ENCODE measurements at regions not wholly inside any gene's neighbourhood (a gene's known extent, or its start where the extent isn't known, plus 50 kb on each side); places are given as distances from the start of the nearest gene placed in this dataset.

DNA sequence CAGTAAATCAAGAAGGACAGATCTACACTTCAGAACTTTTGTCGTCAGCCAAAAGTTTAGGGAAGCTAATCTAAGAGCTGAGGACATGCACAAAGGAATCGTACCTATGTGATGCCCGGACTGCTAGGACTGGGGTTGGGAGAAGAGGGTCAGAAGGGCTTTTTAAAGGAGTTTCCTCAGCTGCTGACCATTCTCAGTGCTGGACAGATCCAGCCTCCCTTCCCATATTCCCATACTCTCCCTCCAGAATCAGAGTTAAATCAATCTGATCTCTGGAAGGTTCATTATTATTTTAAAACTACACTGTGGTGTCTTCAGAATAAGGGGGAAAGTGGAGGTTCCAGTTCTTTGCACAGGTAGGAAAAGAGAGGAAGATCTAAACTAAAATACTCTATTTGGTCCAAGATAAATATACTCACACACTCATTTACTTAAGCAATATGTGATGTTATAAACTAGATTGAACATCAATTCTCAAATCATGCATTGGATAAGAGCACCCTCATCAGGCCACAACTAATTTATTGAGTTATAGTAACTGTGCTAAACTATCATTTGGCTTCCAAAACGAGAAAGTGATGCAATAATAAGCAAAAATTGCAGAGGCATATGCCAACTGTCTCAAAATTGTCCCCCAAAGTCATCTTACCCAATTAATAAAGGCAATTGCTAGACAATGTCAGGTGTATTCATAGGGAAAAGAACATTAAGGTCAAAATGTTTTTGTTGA lies 124.7 kb downstream of the HNRNPD start:
- H3K4me3 ChIP-seq, result no peak overlapping the region
- H3K27me3 ChIP-seq, result no peaks in the 10 kb centered on the region
- no peaks in the 10 kb centered on the region for H3K9me3 ChIP-seq (ENCODE audit: low read depth)
- no peaks in the 10 kb centered on the region for H4K20me1 ChIP-seq (ENCODE audit: low read depth)
- Mint-ChIP-seq H3K9me3 (no peaks in the 10 kb centered on the region), H3K4me1 (no peaks in the 10 kb centered on the region), H3K27me3 (ENCODE audit: insufficient read depth, low read depth) (no peaks in the 10 kb centered on the region), H3K36me3 (no peaks in the 10 kb centered on the region), H3K27ac (no peak overlapping the region), H3K4me3 (no peak overlapping the region)
- H3K27ac ChIP-seq, result no peak overlapping the region
- H3F3A ChIP-seq (ENCODE audit: low read depth), result no peaks in the 10 kb centered on the region
- H3K9ac ChIP-seq, result no peak overlapping the region
- H2AFZ ChIP-seq (replicated peaks), result no peak overlapping the region
- TF ChIP-seq, protein P1, sequence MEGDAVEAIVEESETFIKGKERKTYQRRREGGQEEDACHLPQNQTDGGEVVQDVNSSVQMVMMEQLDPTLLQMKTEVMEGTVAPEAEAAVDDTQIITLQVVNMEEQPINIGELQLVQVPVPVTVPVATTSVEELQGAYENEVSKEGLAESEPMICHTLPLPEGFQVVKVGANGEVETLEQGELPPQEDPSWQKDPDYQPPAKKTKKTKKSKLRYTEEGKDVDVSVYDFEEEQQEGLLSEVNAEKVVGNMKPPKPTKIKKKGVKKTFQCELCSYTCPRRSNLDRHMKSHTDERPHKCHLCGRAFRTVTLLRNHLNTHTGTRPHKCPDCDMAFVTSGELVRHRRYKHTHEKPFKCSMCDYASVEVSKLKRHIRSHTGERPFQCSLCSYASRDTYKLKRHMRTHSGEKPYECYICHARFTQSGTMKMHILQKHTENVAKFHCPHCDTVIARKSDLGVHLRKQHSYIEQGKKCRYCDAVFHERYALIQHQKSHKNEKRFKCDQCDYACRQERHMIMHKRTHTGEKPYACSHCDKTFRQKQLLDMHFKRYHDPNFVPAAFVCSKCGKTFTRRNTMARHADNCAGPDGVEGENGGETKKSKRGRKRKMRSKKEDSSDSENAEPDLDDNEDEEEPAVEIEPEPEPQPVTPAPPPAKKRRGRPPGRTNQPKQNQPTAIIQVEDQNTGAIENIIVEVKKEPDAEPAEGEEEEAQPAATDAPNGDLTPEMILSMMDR (IDR thresholded peaks at IDR 0.05), result no peak
- no peak for TF ChIP-seq EZH2phosphoT487 (IDR thresholded peaks at IDR 0.05)
- TF ChIP-seq EZH2 (IDR thresholded peaks at IDR 0.05), result no peak
- H3K4me1 ChIP-seq, result no peaks in the 10 kb centered on the region
- no peak for DNase-seq (ENCODE audit: low spot score)
- no peak overlapping the region for H3K4me2 ChIP-seq
- H3K79me2 ChIP-seq (ENCODE audit: low read depth), result no peaks in the 10 kb centered on the region
- H3K36me3 ChIP-seq, result no peaks in the 10 kb centered on the region

DNA sequence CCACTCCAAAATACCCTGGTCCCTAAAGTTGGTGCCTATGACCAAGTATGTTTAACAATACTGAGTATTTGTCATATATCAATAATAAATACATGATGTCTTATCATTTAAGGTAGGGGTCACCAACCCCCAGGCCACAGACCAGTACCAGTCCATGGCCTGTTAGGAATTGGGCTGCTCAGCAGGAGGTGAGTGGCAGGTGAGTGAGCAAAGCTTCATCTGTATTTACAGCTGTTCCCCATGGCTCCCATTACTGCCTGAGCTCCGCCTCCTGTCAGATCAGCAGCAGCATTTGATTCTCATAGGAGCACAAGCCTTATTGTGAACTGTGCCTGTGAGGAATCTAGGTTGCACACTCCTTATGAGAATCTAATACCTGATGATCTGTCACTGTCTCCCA lies 126.2 kb downstream of the HNRNPD start:
- Mint-ChIP-seq H3K27ac (no peak overlapping the region), H3K4me3 (no peak overlapping the region), H3K9me3 (no peaks in the 10 kb centered on the region), H3K27me3 (ENCODE audit: insufficient read depth, low read depth) (no peaks in the 10 kb centered on the region), H3K4me1 (no peaks in the 10 kb centered on the region), H3K36me3 (no peaks in the 10 kb centered on the region)
- DNase-seq (ENCODE audit: low spot score), result no peak
- no peaks in the 10 kb centered on the region for H3K9me3 ChIP-seq (ENCODE audit: low read depth)
- no peaks in the 10 kb centered on the region for H3K79me2 ChIP-seq (ENCODE audit: low read depth)
- no peak for TF ChIP-seq EZH2phosphoT487 (IDR thresholded peaks at IDR 0.05)
- TF ChIP-seq, protein P1 (IDR thresholded peaks at IDR 0.05), result no peak
- no peak for TF ChIP-seq EZH2 (IDR thresholded peaks at IDR 0.05)
- H3K27ac ChIP-seq, result no peak overlapping the region
- H3K4me1 ChIP-seq, result no peaks in the 10 kb centered on the region
- H2AFZ ChIP-seq (replicated peaks), result no peak overlapping the region
- no peak overlapping the region for H3K9ac ChIP-seq
- no peaks in the 10 kb centered on the region for H3K36me3 ChIP-seq
- no peak overlapping the region for H3K4me3 ChIP-seq
- H3F3A ChIP-seq (ENCODE audit: low read depth), result no peaks in the 10 kb centered on the region
- no peaks in the 10 kb centered on the region for H3K27me3 ChIP-seq
- no peaks in the 10 kb centered on the region for H4K20me1 ChIP-seq (ENCODE audit: low read depth)
- H3K4me2 ChIP-seq, result no peak overlapping the region

DNA sequence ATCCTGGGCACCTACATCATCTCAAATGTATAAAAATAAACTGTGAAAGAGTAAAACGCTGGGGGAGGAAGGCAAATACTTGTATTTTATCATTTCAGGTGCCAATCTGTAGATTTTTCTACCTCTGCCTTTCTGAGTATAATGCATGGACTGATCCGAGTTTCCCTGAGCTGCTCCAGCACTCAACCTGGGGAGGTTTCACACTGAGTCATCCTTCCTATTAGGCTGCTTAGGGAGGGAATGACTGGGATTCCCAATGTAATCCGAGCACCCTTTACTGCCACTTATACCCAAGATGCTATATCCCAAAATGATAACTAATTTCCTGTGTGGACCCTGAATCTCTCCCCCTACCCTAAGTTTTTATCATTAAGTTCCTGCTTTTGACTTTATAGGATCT lies 126.6 kb downstream of the HNRNPD start:
- Mint-ChIP-seq H3K9me3 (no peaks in the 10 kb centered on the region), H3K27me3 (ENCODE audit: insufficient read depth, low read depth) (no peaks in the 10 kb centered on the region), H3K27ac (no peak overlapping the region), H3K4me1 (no peaks in the 10 kb centered on the region), H3K4me3 (no peak overlapping the region), H3K36me3 (no peaks in the 10 kb centered on the region)
- Histone ChIP-seq H3K27ac (no peak overlapping the region), H3K4me1 (no peaks in the 10 kb centered on the region), H3K79me2 (ENCODE audit: low read depth) (no peaks in the 10 kb centered on the region), H3K9ac (no peak overlapping the region), H2AFZ (replicated peaks) (no peak overlapping the region), H3K36me3 (no peaks in the 10 kb centered on the region), H3K27me3 (no peaks in the 10 kb centered on the region), H3K4me3 (no peak overlapping the region), H4K20me1 (ENCODE audit: low read depth) (no peaks in the 10 kb centered on the region), H3F3A (ENCODE audit: low read depth) (no peaks in the 10 kb centered on the region), H3K9me3 (ENCODE audit: low read depth) (no peaks in the 10 kb centered on the region), H3K4me2 (no peak overlapping the region)
- DNase-seq (ENCODE audit: low spot score), result no peak
- TF ChIP-seq EZH2 (IDR thresholded peaks at IDR 0.05), result no peak
- TF ChIP-seq, protein P1 (IDR thresholded peaks at IDR 0.05), result no peak
- no peak for TF ChIP-seq EZH2phosphoT487 (IDR thresholded peaks at IDR 0.05)

Data from neural progenitor cell (in vitro differentiated cells).